Fibroblast of gingiva (primary cell): ENCODE measurements at regions not wholly inside any gene's neighbourhood (a gene's known extent, or its start where the extent isn't known, plus 50 kb on each side); places are given as distances from the start of the nearest gene placed in this dataset.
A peak's percentile ranks its signal among the peaks of the same experiment; 100 is the strongest.

Experiments
- DNase-seq: peaks from one replicate; pipeline ENCODE4 v3.0.0-alpha.2; 2011; ENCODE audit warnings: low read depth

- DNase-seq = no peak
These were observed 92.8 kb downstream of the HNRNPLL start for GRCh38 chr2:38509947-38510326.

- DNase-seq = peak; percentile 59
These were observed 93.3 kb downstream of the HNRNPLL start for GRCh38 chr2:38509314-38509946.

GRCh38 chr2:38508311-38509039 lies 94.3 kb downstream of the HNRNPLL start:
- peak; percentile 75 for DNase-seq

- DNase-seq = no peak
These were observed 95.0 kb downstream of the HNRNPLL start for GRCh38 chr2:38507712-38508111.

- DNase-seq = peak; percentile 69
These were observed 96.9 kb downstream of the HNRNPLL start for GRCh38 chr2:38505779-38506178.

GRCh38 chr2:38504169-38504568 lies 98.6 kb downstream of the HNRNPLL start:
- DNase-seq = no peak

GRCh38 chr2:38502107-38502506 lies 100.6 kb downstream of the HNRNPLL start:
- no peak for DNase-seq

- DNase-seq = no peak
These were observed 102.5 kb downstream of the HNRNPLL start for GRCh38 chr2:38500283-38500634.

GRCh38 chr2:38499548-38500282 lies 103.0 kb downstream of the HNRNPLL start:
- DNase-seq = no peak

- DNase-seq = no peak
These were observed 104.7 kb downstream of the HNRNPLL start for GRCh38 chr2:38498045-38498481.

GRCh38 chr2:38497670-38498037 lies 105.1 kb downstream of the HNRNPLL start:
- DNase-seq = no peak

GRCh38 chr2:38496927-38497669 lies 105.6 kb downstream of the HNRNPLL start:
- peak; percentile 29 for DNase-seq

GRCh38 chr2:38495880-38496279 lies 106.8 kb downstream of the HNRNPLL start:
- DNase-seq = no peak

GRCh38 chr2:38494394-38494793 lies 108.3 kb downstream of the HNRNPLL start:
- no peak for DNase-seq

- DNase-seq = no peak
These were observed 110.6 kb downstream of the HNRNPLL start for GRCh38 chr2:38492042-38492615.

- no peak for DNase-seq
These were observed 111.3 kb downstream of the HNRNPLL start for GRCh38 chr2:38491436-38491835.

- DNase-seq = no peak
These were observed 112.8 kb upstream of the ATL2 start for GRCh38 chr2:38489846-38490245.

- DNase-seq = no peak
These were observed 110.8 kb upstream of the ATL2 start for GRCh38 chr2:38487852-38488251.

- no peak for DNase-seq
These were observed 109.3 kb upstream of the ATL2 start for GRCh38 chr2:38486213-38487026.

GRCh38 chr2:38485734-38486133 lies 108.7 kb upstream of the ATL2 start:
- no peak for DNase-seq

GRCh38 chr2:38484957-38485356 lies 107.9 kb upstream of the ATL2 start:
- DNase-seq = no peak
